SHP77 treated with DMSO at 0.1 percent for 48 hours (cell line): ENCODE measurements at regions not wholly inside any gene's neighbourhood (a gene's known extent, or its start where the extent isn't known, plus 50 kb on each side); places are given as distances from the start of the nearest gene placed in this dataset.
"Not testable (repeated sequence)": the region's sequence is repeated elsewhere in the genome, so short reads cannot be mapped to it uniquely, and the experiment has no call there.

Experiments
- DNase-seq: peaks from one replicate; lab custom pipeline; 2025; lab: John Stamatoyannopoulos, UW

GRCh38 chr2:35932276-35932963 lies 423.2 kb upstream of the CRIM1 start:
- no peak for DNase-seq

- DNase-seq: no peak
Measured at GRCh38 chr2:35931626-35932025, 424.0 kb upstream of the CRIM1 start.

GRCh38 chr2:35931115-35931514 lies 424.5 kb upstream of the CRIM1 start:
- no peak for DNase-seq

GRCh38 chr2:35929551-35929950 lies 426.0 kb upstream of the CRIM1 start:
- no peak for DNase-seq

GRCh38 chr2:35920061-35920460 lies 435.5 kb upstream of the CRIM1 start:
- DNase-seq: no peak

GRCh38 chr2:35915261-35915660 lies 440.3 kb upstream of the CRIM1 start:
- DNase-seq: no peak

- no peak for DNase-seq
Measured at GRCh38 chr2:35891936-35892335, 463.6 kb upstream of the CRIM1 start.

GRCh38 chr2:35891528-35891927 lies 464.1 kb upstream of the CRIM1 start:
- no peak for DNase-seq

DNA sequence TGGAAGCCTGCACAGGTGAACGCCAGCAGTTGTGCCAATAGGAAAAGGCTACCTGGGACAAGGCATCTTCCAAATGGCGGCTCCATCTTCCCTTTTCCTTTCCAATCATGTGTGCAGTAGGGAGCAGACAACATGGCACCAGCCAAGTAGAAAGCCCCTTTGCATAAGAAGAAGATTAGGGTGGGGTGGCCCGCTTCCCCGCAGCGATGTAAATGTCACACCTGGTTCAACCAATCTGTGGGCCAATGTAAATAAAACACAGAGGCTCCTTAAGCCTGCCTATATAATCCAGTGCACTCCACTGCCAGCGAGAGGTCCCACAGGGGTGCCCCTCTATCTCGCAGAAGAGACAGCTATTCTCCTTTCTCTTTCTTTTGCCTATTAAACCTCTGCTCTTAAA lies 468.4 kb upstream of the CRIM1 start:
- DNase-seq: no peak

- no peak for DNase-seq
Measured at GRCh38 chr2:35873921-35874320, 481.7 kb upstream of the CRIM1 start.

- no peak for DNase-seq
Measured at GRCh38 chr2:35871672-35872071, 483.9 kb upstream of the CRIM1 start.

GRCh38 chr2:35870713-35871112 lies 484.9 kb upstream of the CRIM1 start:
- DNase-seq: no peak

DNA sequence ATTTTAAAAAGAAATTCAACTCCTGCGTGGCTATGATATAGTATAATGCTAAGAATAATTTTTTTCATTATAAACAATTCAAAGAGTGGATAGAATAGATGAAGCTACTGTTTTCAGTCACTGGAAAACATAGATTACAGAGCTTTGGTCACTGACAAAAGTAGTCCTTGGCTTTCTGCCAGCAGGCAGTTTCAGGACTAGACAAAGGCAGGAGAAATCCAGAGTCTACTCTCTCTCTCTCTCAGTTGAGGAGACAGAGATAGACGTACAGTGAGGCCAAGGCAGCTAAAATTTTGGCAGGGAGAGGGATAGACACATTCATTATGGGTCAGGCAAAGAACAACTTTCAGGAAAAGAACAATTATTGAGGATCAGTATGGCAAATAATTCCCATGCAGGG lies 491.4 kb upstream of the CRIM1 start:
- no peak for DNase-seq

DNA sequence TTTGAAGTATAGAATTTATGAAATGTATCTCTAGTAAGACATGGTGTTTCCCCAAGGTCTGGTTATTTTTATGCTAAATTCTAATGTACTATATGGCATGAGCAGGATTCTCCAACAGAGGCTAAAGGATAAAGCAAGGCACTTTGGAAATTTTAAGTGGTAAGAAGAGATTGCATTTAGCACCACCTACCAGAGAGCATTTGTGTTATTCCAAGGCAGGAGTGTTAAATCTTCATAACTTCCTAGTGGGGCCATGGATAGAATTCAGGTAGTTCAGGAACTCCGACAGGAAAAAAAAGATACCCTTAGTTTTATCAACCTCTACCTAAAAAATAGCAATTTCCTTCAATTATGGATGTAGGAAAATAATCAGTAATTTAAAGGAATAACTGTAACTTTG lies 497.4 kb upstream of the CRIM1 start:
- no peak for DNase-seq

DNA sequence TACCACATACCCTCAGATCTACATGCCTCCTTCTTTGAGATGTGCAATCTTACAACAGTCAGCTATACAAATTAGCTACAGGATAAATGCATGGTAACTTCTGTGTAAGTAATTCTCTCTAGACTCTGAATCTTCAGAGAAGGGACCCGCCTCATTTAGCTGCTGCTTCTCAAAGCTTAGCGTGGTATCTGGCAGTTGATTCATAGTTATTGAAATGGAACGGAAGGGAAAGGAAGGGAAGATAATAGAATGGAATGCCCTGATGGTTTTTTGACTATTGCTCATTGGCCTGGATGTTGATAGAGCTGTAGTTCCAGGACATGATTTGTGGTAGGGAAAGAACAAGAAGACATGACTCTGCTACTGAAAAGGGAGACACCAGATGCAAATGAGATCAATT lies 498.1 kb upstream of the CRIM1 start:
- no peak for DNase-seq

DNA sequence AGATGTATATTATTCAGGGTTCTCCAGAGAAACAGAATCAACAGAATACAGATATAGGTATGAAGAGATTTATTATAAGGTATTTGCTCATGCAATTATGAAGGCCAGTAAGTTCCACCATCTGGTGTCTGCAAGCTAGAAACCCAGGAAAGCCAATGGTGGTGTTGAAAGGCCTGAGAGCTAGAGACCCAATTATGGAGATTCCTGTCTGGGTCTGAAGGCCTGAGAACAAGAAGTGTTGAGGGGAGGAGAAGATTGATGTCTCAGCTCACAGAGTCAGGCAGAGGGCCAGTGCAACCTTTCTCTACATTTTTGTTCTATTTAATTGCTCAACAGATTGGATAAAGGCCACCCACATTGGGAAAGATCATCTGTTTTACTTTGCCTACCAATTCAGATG lies 524.2 kb upstream of the CRIM1 start:
- DNase-seq: no peak

- DNase-seq: no peak
Measured at GRCh38 chr2:35830833-35831232, 524.7 kb upstream of the CRIM1 start.

DNA sequence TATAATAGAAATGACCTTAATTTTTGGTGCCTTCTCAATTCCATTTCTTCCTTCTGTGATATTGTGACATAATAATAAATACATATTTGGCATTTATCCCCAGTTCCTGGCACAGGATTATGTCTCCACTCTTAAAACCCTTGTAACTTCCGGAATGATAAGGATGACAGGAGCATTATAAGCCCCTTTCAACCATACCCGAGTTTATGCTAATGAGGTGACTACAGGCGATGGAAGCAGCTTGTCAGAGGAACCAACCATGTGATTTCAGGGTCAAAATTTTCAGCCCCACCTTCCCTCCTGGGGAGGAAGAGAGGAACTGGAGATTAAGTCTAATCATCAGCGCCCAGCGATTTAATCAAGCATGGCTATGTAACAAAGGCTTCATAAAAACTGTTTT lies 528.5 kb upstream of the CRIM1 start:
- DNase-seq: no peak

DNA sequence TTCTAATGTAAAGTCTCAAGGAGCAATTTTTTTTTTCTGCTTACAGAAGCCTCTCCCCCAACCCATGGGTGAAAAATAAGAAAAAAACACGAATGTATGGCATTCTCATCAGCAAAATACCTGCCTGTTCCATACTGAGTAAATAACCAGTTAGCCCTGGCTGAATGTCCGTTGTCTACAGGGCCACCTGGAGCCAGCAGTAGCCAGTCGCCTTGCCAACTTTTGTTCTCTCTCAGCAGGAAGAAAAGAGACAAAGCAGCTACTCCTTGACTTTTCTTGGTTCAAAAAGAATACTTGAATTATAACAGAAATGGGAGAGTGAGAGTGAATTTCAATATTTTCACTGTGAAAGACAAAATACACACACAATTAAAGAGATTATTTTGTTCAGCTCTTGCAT lies 532.9 kb upstream of the CRIM1 start:
- DNase-seq: no peak

GRCh38 chr2:35821675-35822074 lies 533.9 kb upstream of the CRIM1 start:
- no peak for DNase-seq

DNA sequence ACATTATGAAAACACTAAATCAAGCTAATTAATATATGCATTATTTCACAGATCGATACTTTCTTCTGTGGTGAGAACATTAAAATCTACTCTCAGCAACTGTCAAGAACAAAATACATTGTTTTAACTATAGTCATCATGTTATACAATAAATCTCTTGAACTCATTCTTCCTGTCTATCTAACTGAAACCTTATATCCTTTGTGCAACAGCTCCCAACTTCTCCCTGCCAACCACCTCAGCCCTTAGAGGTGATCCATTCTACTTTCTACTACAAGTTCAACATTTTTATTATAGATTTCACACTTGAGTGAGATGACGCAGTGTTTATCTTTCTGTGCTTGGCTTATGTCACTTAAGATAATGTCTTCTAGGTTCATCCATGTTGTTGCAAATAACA lies 535.2 kb upstream of the CRIM1 start:
- DNase-seq: no peak

GRCh38 chr2:35819033-35819432 lies 536.5 kb upstream of the CRIM1 start:
- no peak for DNase-seq

DNA sequence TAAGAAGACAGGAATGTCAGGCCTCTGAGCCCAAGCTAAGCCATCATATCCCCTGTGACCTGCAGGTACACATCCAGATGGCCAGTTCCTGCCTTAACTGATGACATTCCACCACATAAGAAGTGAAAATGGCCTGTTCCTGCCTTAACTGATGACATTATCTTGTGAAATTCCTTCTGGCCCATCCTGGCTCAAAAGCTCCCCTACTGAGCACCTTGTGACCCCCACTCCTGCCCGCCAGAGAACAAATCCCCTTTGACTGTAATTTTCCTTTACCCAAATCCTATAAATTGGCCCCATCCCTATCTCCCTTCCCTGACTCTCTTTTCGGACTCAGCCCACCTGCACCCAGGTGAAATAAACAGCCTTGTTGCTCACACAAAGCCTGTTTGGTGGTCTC lies 537.2 kb upstream of the CRIM1 start:
- DNase-seq: not testable (repeated sequence)

DNA sequence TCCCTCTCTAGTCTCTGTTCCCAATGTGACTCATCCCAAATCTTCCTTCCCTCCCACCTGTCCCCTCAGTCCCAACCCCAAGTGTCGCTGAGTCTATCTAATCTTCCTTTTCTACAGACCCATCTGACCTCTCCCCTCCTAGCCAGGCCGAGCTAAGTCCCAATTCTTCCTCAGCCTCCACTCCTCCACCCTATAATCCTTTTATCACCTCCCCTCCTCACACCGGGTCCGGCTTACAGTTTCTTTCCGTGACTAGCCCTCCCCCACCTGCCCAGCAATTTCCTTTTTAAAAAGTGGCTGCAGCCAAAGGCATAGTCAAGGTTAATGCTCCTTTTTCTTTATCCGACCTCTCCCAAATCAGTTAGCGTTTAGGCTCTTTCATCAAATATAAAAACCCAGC lies 541.0 kb upstream of the CRIM1 start:
- not testable (repeated sequence) for DNase-seq

- DNase-seq: no peak
Measured at GRCh38 chr2:35803126-35803525, 552.5 kb upstream of the CRIM1 start.
